ENCODE measurements at regions not wholly inside any gene's neighbourhood (a gene's known extent, or its start where the extent isn't known, plus 50 kb on each side); places are given as distances from the start of the nearest gene placed in this dataset.
A peak's percentile ranks its signal among the peaks of the same experiment; 100 is the strongest.

DNA sequence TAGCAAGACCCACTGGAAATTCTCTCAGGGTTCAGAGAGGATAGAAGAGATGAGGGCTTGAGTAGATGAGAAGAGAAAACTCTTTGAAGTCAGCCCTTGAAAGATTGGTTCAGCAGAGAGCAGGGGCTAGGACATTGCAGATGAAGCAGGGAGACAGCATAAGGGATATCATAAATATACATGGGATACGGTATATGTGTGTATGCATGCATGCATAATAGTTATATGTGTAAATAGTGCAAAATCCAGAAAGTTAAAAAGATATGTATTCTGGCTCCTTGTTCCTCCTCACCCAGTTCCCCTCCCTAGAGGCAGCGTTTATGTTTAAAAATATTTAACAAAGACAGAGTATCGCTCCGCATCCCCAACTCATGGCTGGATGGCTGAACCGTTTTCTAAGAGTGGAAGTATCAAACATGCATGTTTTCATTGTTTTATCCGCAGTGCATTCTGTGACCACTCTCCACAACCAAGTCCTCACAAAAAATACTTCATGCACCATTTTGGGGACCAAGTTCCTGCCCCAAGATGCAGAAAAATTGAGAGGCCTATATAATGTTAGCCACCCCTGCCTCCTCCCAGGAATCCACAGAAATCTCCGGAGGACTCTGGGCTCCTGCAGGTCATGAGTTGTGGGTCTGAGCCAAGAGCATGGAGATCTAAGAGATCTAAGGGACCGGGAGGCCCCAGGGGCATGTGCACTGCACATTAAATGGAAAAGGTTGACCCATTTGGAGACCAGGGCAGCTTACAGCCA, 119.5 kb downstream of the MTX3 start:
- no peak for ATAC-seq
- no peak for DNase-seq (ENCODE audit: low spot score)

GRCh38 chr5:79868163-79868670, 122.8 kb downstream of the MTX3 start:
- ATAC-seq: no peak

DNA sequence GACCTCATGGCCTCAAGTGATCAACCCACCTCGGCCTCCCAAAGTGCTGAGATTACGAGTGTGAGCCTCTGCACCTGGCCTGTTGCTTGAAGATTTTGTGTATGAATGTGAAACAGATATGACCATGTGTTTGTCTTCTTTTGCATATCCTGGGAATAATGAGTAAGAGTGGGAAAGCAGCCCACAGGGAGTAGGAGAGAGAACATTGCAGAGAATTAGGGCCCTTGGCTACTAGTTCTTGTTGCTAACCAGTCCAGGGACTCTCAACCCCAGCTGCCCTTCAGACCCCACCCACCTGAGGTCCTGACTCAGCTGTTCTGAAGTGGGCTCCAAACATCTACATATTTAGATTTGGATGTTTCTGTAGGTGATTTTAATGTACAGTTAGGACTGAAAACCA, 125.5 kb downstream of the MTX3 start:
- DNase-seq (ENCODE audit: low spot score): no peak
- ATAC-seq: no peak

More at GRCh38 chr5:79868163-79868670, 122.8 kb downstream of the MTX3 start:
- DNase-seq (ENCODE audit: low spot score): no peak

DNA sequence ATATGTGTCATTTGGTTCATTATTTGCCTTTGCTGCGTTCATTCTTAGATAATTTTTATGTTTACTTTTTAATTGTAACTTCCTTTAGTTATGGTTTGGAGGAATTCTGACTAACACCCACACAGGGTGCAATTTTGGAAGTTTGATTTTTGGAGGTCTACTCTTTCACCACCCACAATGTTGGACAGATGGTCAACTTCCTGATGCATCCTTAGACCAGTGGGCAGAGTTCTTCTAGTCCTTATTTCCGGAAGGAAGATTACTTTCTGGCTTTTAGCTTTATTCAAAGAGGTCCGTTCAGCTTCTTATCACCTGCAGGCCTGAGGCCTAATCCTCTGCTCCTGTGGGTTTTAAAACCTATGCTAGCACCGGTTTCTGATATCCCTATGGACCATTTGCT, 126.7 kb downstream of the MTX3 start:
- ATAC-seq (no peak), DNase-seq (ENCODE audit: low spot score) (no peak)

- DNase-seq (ENCODE audit: low spot score) (no peak), ATAC-seq (no peak)
Measured at GRCh38 chr5:79859588-79859987, 131.5 kb downstream of the MTX3 start.

DNA sequence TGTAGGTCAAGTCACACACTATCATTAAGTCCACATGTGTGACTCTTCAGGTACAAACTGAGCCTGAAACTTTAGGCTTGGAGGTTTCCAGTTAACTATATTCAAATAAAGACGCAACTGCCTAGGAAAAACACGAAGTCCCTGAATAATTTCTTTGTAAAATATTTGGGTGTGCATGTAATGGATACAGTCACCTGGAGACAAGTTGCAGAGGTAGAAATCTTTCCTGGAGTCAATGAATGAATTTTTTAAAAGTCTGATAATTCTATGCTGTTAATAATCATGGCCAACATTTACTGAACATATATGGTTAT, 132.7 kb downstream of the MTX3 start:
- DNase-seq (ENCODE audit: low spot score): no peak
- ATAC-seq: no peak

GRCh38 chr5:79857714-79858409, 133.2 kb downstream of the MTX3 start:
- ATAC-seq (peak; percentile 98), DNase-seq (ENCODE audit: low spot score) (peak; percentile 75)

GRCh38 chr5:79856456-79857055, 134.5 kb downstream of the MTX3 start:
- ATAC-seq: no peak
- no peak for DNase-seq (ENCODE audit: low spot score)

DNA sequence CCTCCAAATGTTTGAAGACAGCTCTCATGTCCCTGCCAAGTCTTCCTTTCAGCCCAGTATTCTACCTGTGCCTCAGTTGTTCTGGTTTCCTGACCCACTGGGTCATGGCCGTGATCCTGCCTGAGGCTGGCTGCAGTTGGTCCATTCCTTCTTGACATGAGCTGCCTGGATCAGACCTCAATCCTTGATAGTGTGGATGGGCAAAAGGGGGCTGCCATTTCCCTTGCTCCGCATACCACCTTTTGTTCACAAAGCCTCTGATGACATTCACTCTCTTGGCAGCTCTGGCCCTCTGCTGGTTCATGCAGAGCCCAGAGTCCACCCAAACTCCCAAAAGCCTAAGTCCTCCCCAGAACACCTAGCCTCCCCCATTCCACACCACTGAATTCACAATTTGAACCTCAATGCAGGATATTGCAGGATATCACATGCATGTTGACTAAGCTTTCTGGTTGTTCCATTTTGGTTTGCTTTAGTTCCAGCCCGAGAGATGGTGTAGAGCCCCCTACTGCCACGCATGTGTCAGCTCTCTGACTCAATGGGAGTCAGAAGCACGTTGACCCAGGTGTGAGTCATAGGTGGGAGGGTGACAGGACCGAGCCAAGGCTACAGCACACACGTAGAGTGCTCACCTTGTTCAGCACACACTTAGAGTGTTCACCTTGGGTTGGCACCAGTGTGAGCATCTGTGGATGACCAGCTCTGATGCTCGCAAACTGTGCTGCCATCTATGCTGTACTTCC, 137.2 kb downstream of the MTX3 start:
- DNase-seq (ENCODE audit: low spot score): no peak
- ATAC-seq: no peak

- no peak for DNase-seq (ENCODE audit: low spot score)
- ATAC-seq: no peak
Measured at GRCh38 chr5:79853028-79853427, 138.0 kb downstream of the MTX3 start.

DNA sequence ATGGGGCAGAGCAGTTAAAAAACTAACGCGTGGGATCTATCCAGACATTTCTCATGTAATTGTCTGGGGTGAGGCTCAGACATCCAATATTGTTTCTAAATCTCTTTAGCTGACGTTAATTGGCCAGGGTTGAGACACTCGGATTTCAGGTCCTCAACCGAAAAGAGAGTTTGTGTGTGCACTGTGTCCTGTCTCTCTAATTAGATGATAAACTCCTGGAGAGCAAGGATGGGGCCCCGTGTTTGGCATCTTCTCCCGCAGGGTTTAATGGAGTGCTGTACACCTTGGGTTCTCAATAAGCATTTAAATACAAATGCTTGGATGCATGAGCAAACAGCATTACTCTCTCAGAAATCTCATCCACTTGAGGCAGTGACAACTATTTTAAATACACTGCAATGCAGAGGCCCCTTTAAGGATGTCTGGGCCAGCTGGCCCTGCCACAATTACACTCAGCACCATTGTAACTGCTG, 139.6 kb downstream of the MTX3 start:
- ATAC-seq (no peak), DNase-seq (ENCODE audit: low spot score) (peak; percentile 0)

- DNase-seq (ENCODE audit: low spot score) (peak; percentile 12), ATAC-seq (no peak)
Measured at GRCh38 chr5:79850941-79851340, 140.1 kb downstream of the MTX3 start.

DNA sequence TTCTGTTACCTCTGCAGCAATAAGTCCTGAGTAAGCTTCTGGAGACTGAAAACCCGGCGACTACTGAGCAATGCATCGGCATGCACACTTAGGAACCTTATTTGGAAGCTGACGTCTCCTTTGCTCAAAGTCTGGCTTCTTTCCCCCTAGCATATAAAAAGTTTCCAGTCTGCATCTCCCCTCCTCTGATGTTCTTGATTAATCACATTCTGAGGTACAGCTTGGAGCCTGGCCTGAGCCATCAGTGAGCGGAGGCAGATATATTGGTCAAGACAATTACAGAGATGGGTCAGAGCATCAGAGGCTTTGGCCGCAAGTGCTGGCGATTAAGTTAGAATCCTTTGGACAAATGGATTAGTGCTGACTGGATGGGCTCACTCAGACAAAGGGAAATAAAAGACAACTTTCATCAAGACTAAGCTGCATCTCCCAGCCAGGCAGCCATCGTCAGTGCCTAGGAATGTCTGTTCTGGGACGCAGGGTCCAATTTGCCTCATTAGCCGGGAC, 140.7 kb downstream of the MTX3 start:
- ATAC-seq (no peak), DNase-seq (ENCODE audit: low spot score) (peak; percentile 15)

DNA sequence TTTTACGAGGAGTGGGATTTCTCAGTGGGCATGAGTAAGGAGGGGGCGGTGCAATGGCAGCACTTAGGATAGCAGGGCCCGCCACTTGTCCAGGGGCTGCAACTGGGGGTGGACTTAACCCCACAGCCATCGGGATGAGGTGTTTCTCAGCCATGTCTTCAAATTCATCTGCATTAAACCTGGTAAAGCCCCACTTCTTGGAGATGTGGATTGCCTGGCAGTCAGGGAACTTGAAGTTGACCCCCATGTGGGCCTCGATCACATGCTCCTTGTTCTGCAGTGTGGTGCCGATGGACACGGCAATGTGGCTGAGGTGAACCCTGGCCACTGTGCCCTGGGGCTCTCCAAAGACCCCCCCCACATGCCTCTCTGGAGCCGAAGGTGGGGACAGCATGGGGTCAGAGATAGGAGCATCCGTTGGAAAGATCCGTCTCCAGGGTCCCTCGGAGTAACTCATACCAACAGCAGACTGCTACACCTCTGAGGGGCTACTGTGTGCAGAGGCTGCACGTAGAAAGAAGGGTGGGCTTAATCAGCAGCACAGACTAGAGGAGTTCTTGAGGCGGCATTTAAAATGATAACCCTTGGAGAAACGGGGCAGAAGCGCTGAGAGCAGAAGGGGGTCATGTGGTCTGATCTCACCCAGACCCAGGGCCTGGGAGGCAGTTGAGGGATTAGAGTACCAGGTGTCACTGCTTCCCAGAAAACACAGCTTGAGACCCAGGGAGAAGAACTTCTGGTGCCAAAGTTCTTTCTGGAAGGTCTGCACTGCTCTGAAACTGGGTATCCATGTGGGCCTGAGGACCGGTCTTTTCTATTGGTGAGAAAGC, 141.4 kb downstream of the MTX3 start:
- ATAC-seq: no peak

More for the DNA sequence above, 141.4 kb downstream of the MTX3 start:
- peak; percentile 14 for DNase-seq (ENCODE audit: low spot score)
